Pancreas (tissue), 10 donors: ENCODE measurements at regions not wholly inside any gene's neighbourhood (a gene's known extent, or its start where the extent isn't known, plus 50 kb on each side); places are given as distances from the start of the nearest gene placed in this dataset.
A peak's percentile ranks its signal among the peaks of the same experiment; 100 is the strongest.

ENCODE experiments used
- ATAC-seq, 4 donors: fragments of 200-7000 bp; cut with Tn5 transposase; one replicate each; pipeline versions ENCODE4 v1.8.0 to v1.9.1; 2020; ENCODE audit warnings: mild to moderate bottlenecking in 4 of 4, moderate library complexity in 4 of 4
- DNase-seq, 6 donors: peaks; one replicate each; pipeline ENCODE4 v3.0.0-alpha.2; 2020
- FAIRE-seq: peaks from 2 replicates; lab custom pipeline; 2012; peaks lifted over from hg19 to GRCh38; lab: Jason Lieb, UNC
- H3K27ac ChIP-seq, 4 donors: fragments of 200-600 bp; sonication (generic); 1 replicate in 3 of 4; 2 replicates in 1 of 4; pipeline versions ENCODE4 v1.5.0 to v1.8.0; 2020
- H3K27me3 ChIP-seq, 4 donors: fragments of 200-600 bp; one replicate each; pipeline ENCODE4 v1.8.0; 2021
- H3K36me3 ChIP-seq, 3 donors: fragments of 200-600 bp; sonication (generic) in 1 of 3; one replicate each; pipeline versions ENCODE4 v1.5.0 to v1.8.0; 2020 to 2021
- H3K4me1 ChIP-seq, 3 donors: fragments of 200-600 bp; one replicate each; pipeline ENCODE4 v1.8.0; 2021
- H3K4me3 ChIP-seq, 4 donors: fragments of 200-600 bp; sonication (generic) in 2 of 4; one replicate each; pipeline versions ENCODE4 v1.5.0 to v1.8.0; 2020 to 2021
- H3K9me3 ChIP-seq, 4 donors: fragments of 200-600 bp; one replicate each; pipeline ENCODE4 v1.8.0; 2021
- CTCF ChIP-seq, 4 donors: fragments of 200-600 bp; sonication (generic) in 3 of 4; IDR thresholded peaks; one replicate each; pipeline versions ENCODE4 v1.5.0 to v1.8.0; 2021; ENCODE audit warnings: antibody characterized with exemption in 4 of 4
- WGBS, 2 donors: extraction: QIAGEN DNeasy Blood & Tissue Kit; methylation state at CpG; one replicate each; pipeline ENCODE4 v1.1.7; 2013; 5-methylcytosine and 5-hydroxymethylcytosine counted together
- intact Hi-C, 3 donors: fragments of 100-400 bp; cut with DNase I; formaldehyde crosslinking; loops; one replicate each; pipeline versions ENCODE4 v1.11.1 to v1.14.2; 2022
- donor health status: healthy with polysubstance abuse.
- donor health status: DM: no; HTN: no; CAD: no; lungs with moderate emphysema.
- donor health status: DM: no; HTN: no; CAD: no.
- donor health status: control.
- donor health status: control.
- donor health status: Bipolar disorder and iron deficiency.
- donor health status: DM: yes; HTN: yes; CAD: no.
- donor health status: DM: no; HTN: no; CAD: no.
- donor health status: DM: no; HTN: no; CAD: no.
- donor health status: DM: yes; HTN: yes; CAD: no.

GRCh38 chr2:12107321-12107720 lies 360.9 kb downstream of the LPIN1 start:
- DNase-seq (no peak), FAIRE-seq (no peak), ATAC-seq (no peak)
- H3K4me3 ChIP-seq, result no peak overlapping the region
- TF ChIP-seq CTCF (IDR thresholded peaks at IDR 0.05), result no peak
- H3K4me1 ChIP-seq, result no peaks in the 10 kb centered on the region
- no peaks in the 10 kb centered on the region for H3K27me3 ChIP-seq
- no peaks in the 10 kb centered on the region for H3K36me3 ChIP-seq
- 27 to 35% methylated on average over 4 of the region's 4 CpGs for WGBS, 2 donors
- H3K27ac ChIP-seq, result no peak overlapping the region
- H3K9me3 ChIP-seq, result no peaks in the 10 kb centered on the region
- intact Hi-C loops, result no loop called here

GRCh38 chr2:12107939-12108338 lies 361.5 kb downstream of the LPIN1 start:
- Histone ChIP-seq H3K9me3 (no peaks in the 10 kb centered on the region), H3K36me3 (no peaks in the 10 kb centered on the region), H3K4me1 (no peaks in the 10 kb centered on the region), H3K4me3 (no peak overlapping the region), H3K27me3 (no peaks in the 10 kb centered on the region), H3K27ac (no peak overlapping the region)
- 36 to 41% methylated on average over 5 of the region's 5 CpGs for WGBS, 2 donors
- intact Hi-C loops, result no loop called here
- TF ChIP-seq CTCF (IDR thresholded peaks at IDR 0.05), result no peak
- FAIRE-seq (no peak), ATAC-seq (peak; percentile 43 to 83 (median 63)), DNase-seq (peak in 3 of 6 donors; percentile 7 to 18 (median 12))

- intact Hi-C loops, result no loop called here
- no peaks in the 10 kb centered on the region for H3K36me3 ChIP-seq
- no peak for TF ChIP-seq CTCF (IDR thresholded peaks at IDR 0.05)
- DNase-seq (no peak), ATAC-seq (no peak), FAIRE-seq (no peak)
- no peaks in the 10 kb centered on the region for H3K9me3 ChIP-seq
- H3K27ac ChIP-seq, result no peak overlapping the region
- H3K4me1 ChIP-seq, result no peaks in the 10 kb centered on the region
- 87 to 91% methylated on average over 4 of the region's 4 CpGs for WGBS, 2 donors
- no peaks in the 10 kb centered on the region for H3K27me3 ChIP-seq
- H3K4me3 ChIP-seq, result no peak overlapping the region
Observed at GRCh38 chr2:12109363-12110017, 363.1 kb downstream of the LPIN1 start.

- FAIRE-seq, result no peak
- DNase-seq, result no peak
- ATAC-seq, result no peak
Observed at GRCh38 chr2:12110074-12110473, 363.6 kb downstream of the LPIN1 start.

More at GRCh38 chr2:12110074-12110473, 363.6 kb downstream of the LPIN1 start:
- no peak for TF ChIP-seq CTCF (IDR thresholded peaks at IDR 0.05)
- H3K27ac ChIP-seq, result no peak overlapping the region
- H3K4me1 ChIP-seq, result no peaks in the 10 kb centered on the region
- intact Hi-C loops, result no loop called here
- H3K4me3 ChIP-seq, result no peak overlapping the region
- WGBS, 2 donors, result 45 to 53% methylated on average over 4 of the region's 4 CpGs
- no peaks in the 10 kb centered on the region for H3K27me3 ChIP-seq
- H3K36me3 ChIP-seq, result no peaks in the 10 kb centered on the region
- no peaks in the 10 kb centered on the region for H3K9me3 ChIP-seq
